Panc1 (cell line): ENCODE measurements at regions not wholly inside any gene's neighbourhood (a gene's known extent, or its start where the extent isn't known, plus 50 kb on each side); places are given as distances from the start of the nearest gene placed in this dataset.

ENCODE experiments used
- ATAC-seq: fragments of 200-7000 bp; cut with Tn5 transposase; 2 replicates; pipeline ENCODE4 v1.9.1; 2020; ENCODE audit warnings: mild to moderate bottlenecking, moderate library complexity
- BruUV-seq: library from RNA; stranded (reverse); fragments of 400-500 nt; replicated peaks from 2 replicates; lab custom pipeline; 2021; lab: Mats Ljungman, UMichigan
- CTCF ChIA-PET: fragments of 300-600 bp; sonication (Branson Sonifier 250); formaldehyde crosslinking; loops from one replicate; lab custom pipeline; 2022; ENCODE audit warnings: antibody characterized with exemption; lab: Charles Lee
- POLR2A ChIA-PET: fragments of 300-600 bp; sonication (Branson Sonifier 250); formaldehyde crosslinking; loops from one replicate; lab custom pipeline; 2022; ENCODE audit warnings: antibody characterized with exemption; lab: Charles Lee
- DNase-seq: peaks from one replicate; pipeline ENCODE4 v3.0.0-alpha.2; 2010; ENCODE audit warnings: low read depth, low spot score
- H3K27ac ChIP-seq: 2 replicates; pipeline ENCODE4 v1.5.1; 2011; ENCODE audit warnings: mild to moderate bottlenecking, low read length, inconsistent platforms
- H3K27me3 ChIP-seq: fragments of 200-500 bp; sonication (Bioruptor generic); 2 replicates; pipeline ENCODE4 v1.6.0; 2014; ENCODE audit warnings: low read length, inconsistent platforms; ENCODE audit not compliant: control insufficient read depth, insufficient read depth
- H3K36me3 ChIP-seq: fragments of 200-500 bp; sonication (Bioruptor generic); 2 replicates; pipeline ENCODE4 v1.5.1; 2014; ENCODE audit warnings: inconsistent platforms, mild to moderate bottlenecking, low read length, moderate library complexity; ENCODE audit not compliant: control insufficient read depth, insufficient read depth
- H3K4me1 ChIP-seq: 2 replicates; pipeline ENCODE4 v1.5.1; 2011; ENCODE audit warnings: inconsistent platforms, mild to moderate bottlenecking, low read length, moderate library complexity; ENCODE audit not compliant: control insufficient read depth, insufficient read depth
- H3K4me3 ChIP-seq, 2 experiments: 2 replicates each; pipeline ENCODE4 v1.5.1; 2011 to 2012; ENCODE audit warnings: low read depth in 2 of 2, low read length in 2 of 2, mild to moderate bottlenecking in 2 of 2, inconsistent platforms in 1 of 2, moderate library complexity in 1 of 2
- H3K9me3 ChIP-seq: fragments of 200-500 bp; sonication (Bioruptor generic); 2 replicates; pipeline ENCODE4 v1.5.1; 2014; ENCODE audit warnings: low read depth, mild to moderate bottlenecking, inconsistent platforms, low read length, moderate library complexity; ENCODE audit not compliant: control insufficient read depth, insufficient read depth
- CTCF ChIP-seq: fragments of 450-650 bp; IDR thresholded peaks from 2 replicates; pipeline ENCODE4 v1.5.1; 2017; ENCODE audit warnings: mild to moderate bottlenecking
- POLR2AphosphoS5 ChIP-seq: IDR thresholded peaks from 2 replicates; pipeline ENCODE4 v1.6.1; 2012; ENCODE audit warnings: mild to moderate bottlenecking, low read depth, low read length, moderate library complexity
- REST ChIP-seq, 2 experiments: IDR thresholded peaks; 2 replicates each; pipeline ENCODE4 v1.6.1; 2011 to 2012; ENCODE audit warnings: low read depth in 2 of 2, control low read depth in 1 of 2, low read length in 1 of 2, mild to moderate bottlenecking in 1 of 2, moderate library complexity in 1 of 2; ENCODE audit not compliant: insufficient read depth in 1 of 2
- SIN3A ChIP-seq: IDR thresholded peaks from 2 replicates; pipeline ENCODE4 v1.6.1; 2012; ENCODE audit warnings: low read depth, mild to moderate bottlenecking, low read length, moderate library complexity, borderline replicate concordance; ENCODE audit not compliant: insufficient read depth
- TCF7L2 ChIP-seq: IDR thresholded peaks from 2 replicates; pipeline ENCODE4 v1.6.1; 2011; ENCODE audit warnings: mild to moderate bottlenecking, low read depth, low read length, inconsistent platforms
- in situ Hi-C: cut with HindIII; loops from 2 replicates; pipeline ENCODE4 v1.10.0; 2016; ENCODE audit warnings: low sequenced_read_pairs, low pct_unique_long_range_greater_than_20kb
- intact Hi-C: fragments of 100-400 bp; cut with micrococcal nuclease; formaldehyde crosslinking; loops from one replicate; pipeline ENCODE4 v1.10.0; 2022; ENCODE audit not compliant: unreplicated experiment

GRCh38 chr2:183459466-183459865 lies 335.2 kb downstream of the NUP35 start:
- no peak overlapping the region for H3K4me3 ChIP-seq
- no peaks in the 10 kb centered on the region for H3K9me3 ChIP-seq
- in situ Hi-C loops = no loop called here
- no peak for TF ChIP-seq TCF7L2
- no peak for TF ChIP-seq SIN3A
- TF ChIP-seq CTCF = no peak
- TF ChIP-seq REST (IDR thresholded peaks at IDR 0.05; ENCODE audit: insufficient read depth in 1 of 2, low read depth in 2 of 2, low read length in 1 of 2) = no peak
- no peak for TF ChIP-seq POLR2AphosphoS5
- CTCF ChIA-PET = no interaction called here
- ATAC-seq (no peak), DNase-seq (no peak)
- H3K27ac ChIP-seq = no peak overlapping the region
- intact Hi-C loops = no loop called here
- BruUV-seq = no TSS peak
- no peaks in the 10 kb centered on the region for H3K4me1 ChIP-seq
- no peaks in the 10 kb centered on the region for H3K36me3 ChIP-seq
- no peaks in the 10 kb centered on the region for H3K27me3 ChIP-seq
- POLR2A ChIA-PET = no interaction called here

- no peak overlapping the region for H3K27ac ChIP-seq
- no TSS peak for BruUV-seq
- no peak overlapping the region for H3K4me3 ChIP-seq
- intact Hi-C loops (no loop called here), in situ Hi-C loops (no loop called here)
- no peak for TF ChIP-seq SIN3A
- no peak for TF ChIP-seq REST (IDR thresholded peaks at IDR 0.05; ENCODE audit: insufficient read depth in 1 of 2, low read depth in 2 of 2, low read length in 1 of 2)
- TF ChIP-seq POLR2AphosphoS5 = no peak
- TF ChIP-seq TCF7L2 = no peak
- no peak for TF ChIP-seq CTCF
- no peaks in the 10 kb centered on the region for H3K9me3 ChIP-seq
- ATAC-seq (no peak), DNase-seq (no peak)
- H3K4me1 ChIP-seq = no peaks in the 10 kb centered on the region
- H3K27me3 ChIP-seq = no peaks in the 10 kb centered on the region
- POLR2A ChIA-PET = no interaction called here
- CTCF ChIA-PET = no interaction called here
- H3K36me3 ChIP-seq = no peaks in the 10 kb centered on the region
Observed at GRCh38 chr2:183463821-183464220, 339.6 kb downstream of the NUP35 start.
